MV-4-11 (cell line): ENCODE measurements at regions not wholly inside any gene's neighbourhood (a gene's known extent, or its start where the extent isn't known, plus 50 kb on each side); places are given as distances from the start of the nearest gene placed in this dataset.
"Not testable (repeated sequence)": the region's sequence is repeated elsewhere in the genome, so short reads cannot be mapped to it uniquely, and the experiment has no call there.

Experiments
- DNase-seq: peaks from one replicate; lab custom pipeline; 2025; lab: John Stamatoyannopoulos, UW

GRCh38 chr5:3190930-3191329 is 404.7 kb upstream of the IRX1 start:
- DNase-seq, result no peak

GRCh38 chr5:3190433-3190832 is 405.2 kb upstream of the IRX1 start:
- no peak for DNase-seq

GRCh38 chr5:3187771-3188425 is 407.7 kb upstream of the IRX1 start:
- no peak for DNase-seq

GRCh38 chr5:3186736-3187405 is 408.8 kb upstream of the IRX1 start:
- DNase-seq, result no peak

- DNase-seq, result no peak
Observed at GRCh38 chr5:3186156-3186555, 409.5 kb upstream of the IRX1 start.

- DNase-seq, result no peak
Observed at GRCh38 chr5:3185488-3185887, 410.1 kb upstream of the IRX1 start.

GRCh38 chr5:3182133-3182876 is 413.3 kb upstream of the IRX1 start:
- no peak for DNase-seq

- no peak for DNase-seq
Observed at GRCh38 chr5:3181671-3182070, 414.0 kb upstream of the IRX1 start.

GRCh38 chr5:3180636-3181035 is 415.0 kb upstream of the IRX1 start:
- no peak for DNase-seq

GRCh38 chr5:3179220-3179619 is 416.4 kb upstream of the IRX1 start:
- no peak for DNase-seq

GRCh38 chr5:3177338-3177737 is 418.3 kb upstream of the IRX1 start:
- DNase-seq, result no peak

- DNase-seq, result no peak
Observed at GRCh38 chr5:3175416-3175815, 420.2 kb upstream of the IRX1 start.

- DNase-seq, result no peak
Observed at GRCh38 chr5:3167473-3167872, 416.0 kb upstream of the IRX2 start.

GRCh38 chr5:3163626-3164025 is 412.1 kb upstream of the IRX2 start:
- no peak for DNase-seq

- no peak for DNase-seq
Observed at GRCh38 chr5:3161672-3162071, 410.2 kb upstream of the IRX2 start.

- no peak for DNase-seq
Observed at GRCh38 chr5:3157214-3157613, 405.7 kb upstream of the IRX2 start.

GRCh38 chr5:3155717-3156116 is 404.2 kb upstream of the IRX2 start:
- no peak for DNase-seq

GRCh38 chr5:3155046-3155445 is 403.6 kb upstream of the IRX2 start:
- no peak for DNase-seq

- no peak for DNase-seq
Observed at GRCh38 chr5:3153906-3154305, 402.4 kb upstream of the IRX2 start.

- no peak for DNase-seq
Observed at GRCh38 chr5:3153226-3153858, 401.9 kb upstream of the IRX2 start.

GRCh38 chr5:3149899-3150298 is 398.4 kb upstream of the IRX2 start:
- no peak for DNase-seq

GRCh38 chr5:3147405-3147804 is 395.9 kb upstream of the IRX2 start:
- DNase-seq, result not testable (repeated sequence)

GRCh38 chr5:3145641-3146040 is 394.2 kb upstream of the IRX2 start:
- DNase-seq, result no peak
